PFSK-1 (cell line): ENCODE measurements at regions not wholly inside any gene's neighbourhood (a gene's known extent, or its start where the extent isn't known, plus 50 kb on each side); places are given as distances from the start of the nearest gene placed in this dataset.

ENCODE experiments used
- FOXP2 ChIP-seq: optimal IDR thresholded peaks from 2 replicates; pipeline ENCODE3; 2011; ENCODE audit warnings: borderline replicate concordance, control low read depth, inconsistent platforms; ENCODE audit not compliant: insufficient read depth; ENCODE audit errors: extremely low read length, extremely low read depth
- POLR2AphosphoS5 ChIP-seq: IDR thresholded peaks from 2 replicates; pipeline ENCODE4 v1.6.1; 2012; ENCODE audit warnings: low read depth, mild to moderate bottlenecking, control low read depth, low read length, moderate library complexity
- SIN3A ChIP-seq: IDR thresholded peaks from 2 replicates; pipeline ENCODE4 v1.6.1; 2012; ENCODE audit warnings: mild to moderate bottlenecking, low read length, moderate library complexity, borderline replicate concordance; ENCODE audit not compliant: insufficient read depth
- TAF1 ChIP-seq: IDR thresholded peaks from 2 replicates; pipeline ENCODE4 v1.6.1; 2012; ENCODE audit warnings: low read length, control low read depth, borderline replicate concordance; ENCODE audit not compliant: insufficient read depth
- TF ChIP-seq, protein P1 (sequence below), 2 experiments: IDR thresholded peaks; 2 replicates each; pipeline versions ENCODE4 v1.6.1 to v1.8.0; 2011 to 2012; ENCODE audit warnings: low read depth in 2 of 2, low read length in 2 of 2, control low read depth in 1 of 2, inconsistent platforms in 1 of 2, mild to moderate bottlenecking in 1 of 2, moderate library complexity in 1 of 2; ENCODE audit not compliant: insufficient read depth in 1 of 2

DNA sequence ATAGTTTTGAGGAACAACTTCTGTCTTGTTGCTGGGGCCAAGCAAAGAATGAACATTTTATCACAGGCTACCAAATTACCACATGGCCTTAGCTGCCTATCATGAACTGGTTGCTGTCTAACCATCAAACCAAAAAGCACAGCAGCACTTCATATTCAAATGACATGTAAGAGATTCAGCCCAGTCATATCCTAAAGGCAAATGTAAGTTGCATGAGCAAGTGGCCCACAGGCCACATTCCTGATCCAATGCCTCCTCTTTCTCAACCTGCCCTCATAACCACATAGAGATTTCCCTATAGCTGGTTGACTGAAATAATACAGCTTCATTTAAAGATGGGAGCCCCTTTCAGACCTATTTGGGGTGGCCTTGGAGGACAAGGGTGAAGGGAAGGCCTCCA, 572.3 kb downstream of the IRS1 start:
- no peak for TF ChIP-seq FOXP2
- TF ChIP-seq POLR2AphosphoS5, result no peak

DNA sequence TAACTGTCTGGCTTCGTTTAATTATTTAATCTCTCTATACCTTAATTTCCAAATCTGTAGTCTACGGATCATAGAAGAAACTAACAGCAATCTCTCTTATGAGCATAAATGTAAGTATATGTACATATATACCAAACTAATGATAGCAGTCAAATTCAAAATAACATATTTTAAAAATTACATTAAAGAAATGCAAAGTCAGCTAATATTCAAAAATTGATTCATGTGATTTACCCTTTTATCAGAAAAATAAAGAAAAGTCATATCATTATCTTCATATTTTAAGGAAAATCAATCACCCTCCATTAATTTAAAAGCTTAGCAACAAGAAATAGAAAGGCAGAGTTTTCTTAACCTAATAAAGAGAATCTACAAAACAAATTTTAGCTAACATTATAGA, 575.9 kb downstream of the IRS1 start:
- TF ChIP-seq, protein P1, sequence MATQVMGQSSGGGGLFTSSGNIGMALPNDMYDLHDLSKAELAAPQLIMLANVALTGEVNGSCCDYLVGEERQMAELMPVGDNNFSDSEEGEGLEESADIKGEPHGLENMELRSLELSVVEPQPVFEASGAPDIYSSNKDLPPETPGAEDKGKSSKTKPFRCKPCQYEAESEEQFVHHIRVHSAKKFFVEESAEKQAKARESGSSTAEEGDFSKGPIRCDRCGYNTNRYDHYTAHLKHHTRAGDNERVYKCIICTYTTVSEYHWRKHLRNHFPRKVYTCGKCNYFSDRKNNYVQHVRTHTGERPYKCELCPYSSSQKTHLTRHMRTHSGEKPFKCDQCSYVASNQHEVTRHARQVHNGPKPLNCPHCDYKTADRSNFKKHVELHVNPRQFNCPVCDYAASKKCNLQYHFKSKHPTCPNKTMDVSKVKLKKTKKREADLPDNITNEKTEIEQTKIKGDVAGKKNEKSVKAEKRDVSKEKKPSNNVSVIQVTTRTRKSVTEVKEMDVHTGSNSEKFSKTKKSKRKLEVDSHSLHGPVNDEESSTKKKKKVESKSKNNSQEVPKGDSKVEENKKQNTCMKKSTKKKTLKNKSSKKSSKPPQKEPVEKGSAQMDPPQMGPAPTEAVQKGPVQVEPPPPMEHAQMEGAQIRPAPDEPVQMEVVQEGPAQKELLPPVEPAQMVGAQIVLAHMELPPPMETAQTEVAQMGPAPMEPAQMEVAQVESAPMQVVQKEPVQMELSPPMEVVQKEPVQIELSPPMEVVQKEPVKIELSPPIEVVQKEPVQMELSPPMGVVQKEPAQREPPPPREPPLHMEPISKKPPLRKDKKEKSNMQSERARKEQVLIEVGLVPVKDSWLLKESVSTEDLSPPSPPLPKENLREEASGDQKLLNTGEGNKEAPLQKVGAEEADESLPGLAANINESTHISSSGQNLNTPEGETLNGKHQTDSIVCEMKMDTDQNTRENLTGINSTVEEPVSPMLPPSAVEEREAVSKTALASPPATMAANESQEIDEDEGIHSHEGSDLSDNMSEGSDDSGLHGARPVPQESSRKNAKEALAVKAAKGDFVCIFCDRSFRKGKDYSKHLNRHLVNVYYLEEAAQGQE (IDR thresholded peaks at IDR 0.05; ENCODE audit: insufficient read depth in 1 of 2, low read depth in 2 of 2, low read length in 2 of 2), result no peak
- no peak for TF ChIP-seq TAF1
- no peak for TF ChIP-seq SIN3A
- TF ChIP-seq FOXP2, result no peak
- TF ChIP-seq POLR2AphosphoS5, result no peak

DNA sequence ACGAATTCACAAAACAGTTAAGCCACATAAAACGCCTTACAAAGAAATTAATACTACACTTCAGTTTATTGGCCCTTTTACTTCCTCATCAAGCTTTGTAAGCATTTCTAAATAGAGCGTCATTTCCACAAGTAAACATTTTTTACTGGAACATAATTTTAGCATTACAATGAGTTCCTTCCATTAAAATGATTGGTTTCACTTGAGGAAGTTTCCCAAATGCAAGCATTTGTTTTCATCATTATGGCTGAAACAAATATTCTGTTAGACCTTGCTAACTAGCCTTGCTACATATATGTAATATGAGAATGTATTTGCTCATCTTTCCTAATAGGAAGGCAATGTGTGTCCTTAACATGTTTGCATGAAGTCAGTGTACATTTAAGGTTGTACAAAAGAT, 579.1 kb downstream of the IRS1 start:
- TF ChIP-seq, protein P1 (IDR thresholded peaks at IDR 0.05; ENCODE audit: insufficient read depth in 1 of 2, low read depth in 2 of 2, low read length in 2 of 2), result no peak
- TF ChIP-seq SIN3A, result no peak
- TF ChIP-seq POLR2AphosphoS5, result no peak
- TF ChIP-seq TAF1, result no peak
- no peak for TF ChIP-seq FOXP2

DNA sequence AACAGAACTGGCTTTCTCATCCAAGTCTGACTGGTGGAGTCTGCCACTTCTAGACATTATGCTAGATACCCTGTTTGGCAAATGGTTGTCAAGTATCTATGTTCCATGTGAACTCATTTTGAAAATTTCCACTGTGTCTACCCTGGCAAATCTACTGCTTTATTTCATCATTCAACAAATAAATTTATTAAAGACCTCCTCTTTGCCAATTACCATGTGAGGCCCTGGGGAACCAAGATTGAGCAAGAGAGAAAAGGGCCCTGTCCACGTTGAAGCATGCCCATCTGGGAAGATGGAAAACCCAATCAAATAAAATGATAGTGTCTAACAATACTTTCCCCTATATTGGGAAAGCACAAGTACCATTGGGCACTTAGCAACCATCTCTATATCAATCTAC, 582.4 kb downstream of the IRS1 start:
- TF ChIP-seq SIN3A (no peak), POLR2AphosphoS5 (no peak), TAF1 (no peak), FOXP2 (no peak)
- TF ChIP-seq, protein P1 (IDR thresholded peaks at IDR 0.05; ENCODE audit: insufficient read depth in 1 of 2, low read depth in 2 of 2, low read length in 2 of 2), result no peak

DNA sequence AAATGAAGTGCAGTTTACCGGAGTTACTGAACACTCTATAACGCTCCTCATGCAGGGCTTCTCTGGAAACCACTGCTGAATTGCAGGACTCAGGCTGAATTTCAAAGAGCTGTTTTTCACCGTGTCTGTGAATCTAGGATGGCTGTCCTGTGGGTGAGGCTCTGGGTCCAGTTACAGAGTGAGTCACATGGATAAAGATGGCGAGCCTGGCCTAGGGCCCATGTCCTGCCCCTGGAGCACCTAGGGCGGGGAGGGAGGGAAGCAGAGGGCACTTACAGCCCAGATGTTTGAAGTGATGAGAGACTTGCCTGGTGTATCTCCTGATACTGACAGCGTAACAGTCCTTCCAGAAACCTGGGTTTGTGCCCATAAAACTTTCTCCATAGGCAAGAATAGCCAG, 583.0 kb downstream of the IRS1 start:
- TF ChIP-seq, protein P1 (IDR thresholded peaks at IDR 0.05; ENCODE audit: insufficient read depth in 1 of 2, low read depth in 2 of 2, low read length in 2 of 2), result no peak
- TF ChIP-seq TAF1, result no peak
- no peak for TF ChIP-seq SIN3A
- TF ChIP-seq FOXP2, result no peak
- no peak for TF ChIP-seq POLR2AphosphoS5
